OCI-LY1 (cell line): ENCODE measurements at regions not wholly inside any gene's neighbourhood (a gene's known extent, or its start where the extent isn't known, plus 50 kb on each side); places are given as distances from the start of the nearest gene placed in this dataset.

ENCODE experiments used
- H2AFZ ChIP-seq: fragments of 200-600 bp; sonication (generic), shearing (Covaris generic); 2 replicates; pipeline ENCODE4 v1.6.0; 2014; ENCODE audit warnings: antibody characterized with exemption, mild to moderate bottlenecking, low read length
- H3F3A ChIP-seq: fragments of 200-600 bp; sonication (generic), shearing (Covaris generic); 2 replicates; pipeline ENCODE4 v1.6.0; 2014; ENCODE audit warnings: mild to moderate bottlenecking, antibody characterized with exemption, low read length, moderate library complexity; ENCODE audit not compliant: insufficient read depth
- H3K27ac ChIP-seq: fragments of 200-600 bp; sonication (generic); 2 replicates; pipeline ENCODE4 v1.5.1; 2014; ENCODE audit warnings: low read length, mixed run types, mild to moderate bottlenecking, low read depth; ENCODE audit not compliant: poor library complexity, severe bottlenecking
- H3K27me3 ChIP-seq: fragments of 200-600 bp; sonication (generic); 2 replicates; pipeline ENCODE4 v1.6.0; 2014; ENCODE audit warnings: antibody characterized with exemption, mild to moderate bottlenecking, low read length, moderate library complexity; ENCODE audit not compliant: insufficient read depth
- H3K36me3 ChIP-seq: fragments of 200-600 bp; sonication (generic); 2 replicates; pipeline ENCODE4 v1.6.1; 2014; ENCODE audit warnings: mild to moderate bottlenecking, antibody characterized with exemption, low read length, moderate library complexity, mixed read lengths; ENCODE audit not compliant: insufficient read depth
- H3K4me1 ChIP-seq: fragments of 200-600 bp; sonication (generic); 2 replicates; pipeline ENCODE4 v1.5.1; 2014; ENCODE audit warnings: mild to moderate bottlenecking, low read length, moderate library complexity; ENCODE audit not compliant: insufficient read depth, severe bottlenecking
- H3K4me2 ChIP-seq: fragments of 200-600 bp; sonication (generic), shearing (Covaris generic); 2 replicates; pipeline ENCODE4 v1.6.1; 2014; ENCODE audit warnings: low read length
- H3K4me3 ChIP-seq: fragments of 200-600 bp; sonication (generic); 2 replicates; pipeline ENCODE4 v1.5.1; 2014; ENCODE audit warnings: low read length, low read depth, mild to moderate bottlenecking, mixed read lengths; ENCODE audit not compliant: poor library complexity, severe bottlenecking
- H3K79me2 ChIP-seq: fragments of 200-600 bp; shearing (Covaris generic); 2 replicates; pipeline ENCODE4 v1.6.1; 2016; ENCODE audit warnings: mixed run types, low read length, mixed read lengths; ENCODE audit not compliant: insufficient read depth
- H3K9ac ChIP-seq: fragments of 200-600 bp; sonication (generic), shearing (Covaris generic); 2 replicates; pipeline ENCODE4 v1.6.1; 2014; ENCODE audit warnings: mild to moderate bottlenecking, low read length, mixed read lengths
- H3K9me2 ChIP-seq: fragments of 200-600 bp; sonication (generic), shearing (Covaris generic); 2 replicates; pipeline ENCODE4 v1.6.1; 2014; ENCODE audit warnings: low read depth, mild to moderate bottlenecking, low read length, mixed read lengths
- H3K9me3 ChIP-seq: fragments of 200-600 bp; shearing (Covaris generic); 2 replicates; pipeline ENCODE4 v1.6.1; 2014; ENCODE audit warnings: low read length, mixed read lengths
- H4K20me1 ChIP-seq: fragments of 200-600 bp; sonication (generic), shearing (Covaris generic); 2 replicates; pipeline ENCODE4 v1.6.0; 2016; ENCODE audit warnings: mild to moderate bottlenecking, low read length; ENCODE audit not compliant: insufficient read depth
- CTCF ChIP-seq: fragments of 200-600 bp; sonication (generic), shearing (Covaris generic); IDR thresholded peaks from 2 replicates; pipeline ENCODE4 v1.5.1; 2017; ENCODE audit warnings: mild to moderate bottlenecking, antibody characterized with exemption, low read length, moderate library complexity, mixed read lengths
- EZH2 ChIP-seq: fragments of 200-600 bp; sonication (generic), shearing (Covaris generic); IDR thresholded peaks from 2 replicates; pipeline ENCODE4 v1.8.0; 2017; ENCODE audit warnings: borderline replicate concordance, mixed run types, mild to moderate bottlenecking, antibody characterized with exemption, low read length, moderate library complexity, mixed read lengths

GRCh38 chr9:784202-784601 is 57.3 kb upstream of the DMRT1 start:
- no peak overlapping the region for H3K4me3 ChIP-seq
- H3K9ac ChIP-seq, result no peak overlapping the region
- no peaks in the 10 kb centered on the region for H4K20me1 ChIP-seq
- no peaks in the 10 kb centered on the region for H3K79me2 ChIP-seq
- H3K4me2 ChIP-seq, result no peak overlapping the region
- TF ChIP-seq EZH2 (no peak), CTCF (no peak)
- H3K4me1 ChIP-seq, result no peaks in the 10 kb centered on the region
- H3K27me3 ChIP-seq, result no peaks in the 10 kb centered on the region
- no peak overlapping the region for H2AFZ ChIP-seq
- no peaks in the 10 kb centered on the region for H3K36me3 ChIP-seq
- no peaks in the 10 kb centered on the region for H3K9me3 ChIP-seq
- H3F3A ChIP-seq, result no peaks in the 10 kb centered on the region
- H3K27ac ChIP-seq, result no peak overlapping the region
- H3K9me2 ChIP-seq, result no peaks in the 10 kb centered on the region

GRCh38 chr9:784916-785315 is 56.6 kb upstream of the DMRT1 start:
- Histone ChIP-seq H3K9ac (no peak overlapping the region), H4K20me1 (no peaks in the 10 kb centered on the region), H3K9me3 (no peaks in the 10 kb centered on the region), H3F3A (no peaks in the 10 kb centered on the region), H3K27ac (no peak overlapping the region), H3K36me3 (no peaks in the 10 kb centered on the region), H3K4me1 (no peaks in the 10 kb centered on the region), H3K27me3 (no peaks in the 10 kb centered on the region), H3K4me2 (no peak overlapping the region), H3K79me2 (no peaks in the 10 kb centered on the region), H3K9me2 (no peaks in the 10 kb centered on the region), H3K4me3 (no peak overlapping the region), H2AFZ (no peak overlapping the region)
- no peak for TF ChIP-seq CTCF
- TF ChIP-seq EZH2, result no peak

GRCh38 chr9:785997-786396 is 55.5 kb upstream of the DMRT1 start:
- no peaks in the 10 kb centered on the region for H3F3A ChIP-seq
- H3K4me2 ChIP-seq, result no peak overlapping the region
- no peak overlapping the region for H3K27ac ChIP-seq
- no peaks in the 10 kb centered on the region for H3K9me3 ChIP-seq
- H3K79me2 ChIP-seq, result no peaks in the 10 kb centered on the region
- H3K9ac ChIP-seq, result no peak overlapping the region
- no peaks in the 10 kb centered on the region for H4K20me1 ChIP-seq
- TF ChIP-seq EZH2 (no peak), CTCF (no peak)
- no peaks in the 10 kb centered on the region for H3K27me3 ChIP-seq
- H3K36me3 ChIP-seq, result no peaks in the 10 kb centered on the region
- no peaks in the 10 kb centered on the region for H3K9me2 ChIP-seq
- H2AFZ ChIP-seq, result no peak overlapping the region
- H3K4me1 ChIP-seq, result no peaks in the 10 kb centered on the region
- H3K4me3 ChIP-seq, result no peak overlapping the region
